ENCODE measurements at regions not wholly inside any gene's neighbourhood (a gene's known extent, or its start where the extent isn't known, plus 50 kb on each side); places are given as distances from the start of the nearest gene placed in this dataset.

DNA sequence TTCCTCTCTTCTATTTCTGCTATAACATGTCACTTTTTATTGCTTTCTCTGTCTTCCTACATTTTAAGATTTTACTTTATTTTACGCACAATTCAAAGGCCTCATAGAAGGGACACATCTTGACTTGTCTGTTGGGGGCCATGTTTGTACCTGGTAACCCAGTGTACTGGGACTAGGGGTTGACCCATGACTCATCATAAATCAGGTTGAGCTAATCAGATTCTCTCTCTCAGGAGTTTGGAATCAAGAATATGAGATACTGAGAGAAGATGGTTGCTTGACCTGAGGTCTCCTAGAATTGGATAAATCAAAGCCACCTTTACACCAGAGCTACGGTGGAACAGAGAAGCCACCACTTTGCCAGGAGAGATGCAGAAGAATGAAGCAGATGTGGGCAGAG, 153.0 kb downstream of the UXS1 start:
- no peak for DNase-seq

DNA sequence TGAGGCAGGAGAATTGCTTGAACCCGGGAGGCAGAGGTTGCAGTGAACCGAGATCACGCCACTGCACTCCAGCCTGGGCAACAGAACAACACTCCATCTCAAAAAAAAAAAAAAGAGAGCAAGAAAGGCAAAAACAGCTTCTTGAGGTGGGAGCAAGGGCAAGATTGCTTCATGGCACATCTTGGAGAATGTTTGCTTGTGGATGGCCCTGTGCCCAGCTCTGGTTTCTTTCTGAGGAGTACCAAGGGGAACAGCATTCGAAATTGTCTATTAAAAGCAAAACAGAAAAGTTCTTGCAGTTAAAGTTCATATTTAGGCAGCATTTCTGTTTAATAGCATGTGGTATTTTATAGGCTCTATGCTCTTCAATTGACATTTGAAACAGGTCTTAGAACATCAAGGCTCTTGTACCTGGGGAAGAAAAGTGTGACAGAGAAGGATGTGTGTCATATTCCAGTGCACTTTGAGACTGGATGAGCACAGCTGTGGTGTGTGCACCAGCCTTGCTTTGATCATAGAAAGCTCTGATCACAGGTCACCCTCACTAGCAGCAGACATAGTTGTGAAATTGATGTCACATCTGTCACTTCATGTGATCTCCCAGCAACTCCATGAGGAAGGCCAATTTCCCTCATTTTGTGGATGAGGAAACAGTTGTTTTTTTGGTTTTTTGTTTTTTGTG, 154.3 kb downstream of the UXS1 start:
- DNase-seq, result no peak

DNA sequence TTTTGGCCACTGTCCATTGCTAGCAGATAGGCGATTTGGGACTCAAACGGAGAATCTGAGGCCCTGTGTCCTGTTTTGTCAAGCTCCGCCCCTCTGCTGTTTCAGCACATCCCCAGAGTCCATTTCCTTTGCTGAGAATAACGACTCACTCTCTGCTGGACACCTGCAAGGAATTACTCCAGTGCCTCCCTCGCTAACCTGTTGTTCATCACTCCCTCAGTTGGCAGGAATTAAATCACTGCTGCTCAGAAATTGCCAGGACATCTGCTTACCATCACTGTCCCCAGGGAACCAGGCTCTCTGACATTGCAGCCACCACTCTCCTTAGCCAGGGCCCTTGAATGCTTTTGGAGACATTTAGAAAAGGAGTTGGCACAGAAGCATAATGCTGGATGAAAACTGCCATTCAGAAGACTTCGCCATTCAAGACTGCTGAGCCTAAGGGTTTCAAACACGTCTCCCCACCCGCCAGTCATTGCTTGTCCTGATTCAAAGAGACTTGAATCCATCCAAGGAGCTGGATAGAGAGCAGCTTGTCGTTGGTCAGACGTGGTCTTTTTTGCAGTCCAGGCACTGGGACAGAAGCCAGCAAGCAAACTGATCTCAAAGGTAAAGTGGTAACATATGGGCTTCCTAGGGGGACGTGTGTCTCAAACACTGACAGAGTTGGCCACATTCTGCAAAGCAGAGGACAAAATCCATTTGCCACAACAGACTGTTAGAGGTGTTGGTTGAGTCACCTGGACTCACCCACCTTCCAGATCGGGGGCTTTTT, 155.3 kb downstream of the UXS1 start:
- no peak for DNase-seq

DNA sequence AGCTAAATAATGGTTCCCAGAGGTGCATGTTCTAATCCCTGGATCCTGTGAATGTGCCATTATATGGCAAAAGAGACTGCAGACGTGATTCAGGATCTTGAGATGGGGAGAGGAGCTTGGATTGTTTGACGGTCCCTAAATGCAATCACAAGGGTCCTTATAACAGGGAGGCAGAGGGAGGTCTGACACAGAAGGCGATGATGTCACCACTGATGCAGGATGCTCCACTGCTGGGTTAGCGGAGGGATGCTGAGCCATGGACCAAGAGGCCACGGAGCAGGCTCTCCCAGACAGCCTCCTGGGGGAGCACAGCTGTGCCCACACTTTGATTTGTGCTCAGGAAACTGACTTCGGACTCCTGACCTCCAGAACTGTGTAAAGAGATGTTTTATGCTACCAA, 156.2 kb downstream of the UXS1 start:
- no peak for DNase-seq

DNA sequence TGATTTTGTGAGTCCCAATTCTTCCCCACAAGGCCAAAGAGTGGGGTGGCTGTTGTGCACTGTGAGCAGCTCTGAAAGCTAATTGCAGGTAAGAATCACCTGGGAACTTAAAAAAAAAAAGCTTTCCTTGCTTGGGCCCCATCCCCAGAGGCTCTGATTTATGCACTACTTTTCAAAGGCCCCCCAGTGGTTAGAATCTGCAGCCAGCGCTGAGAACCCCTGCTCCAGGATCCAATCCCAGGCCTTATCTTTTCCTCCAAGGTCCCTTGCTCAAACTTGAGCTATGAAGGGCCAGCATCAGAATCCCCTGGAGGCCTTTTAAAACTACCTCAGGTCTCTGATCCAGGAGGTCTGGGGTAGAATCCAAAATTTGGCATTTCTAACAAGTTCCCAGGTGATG, 156.8 kb downstream of the UXS1 start:
- no peak for DNase-seq

DNA sequence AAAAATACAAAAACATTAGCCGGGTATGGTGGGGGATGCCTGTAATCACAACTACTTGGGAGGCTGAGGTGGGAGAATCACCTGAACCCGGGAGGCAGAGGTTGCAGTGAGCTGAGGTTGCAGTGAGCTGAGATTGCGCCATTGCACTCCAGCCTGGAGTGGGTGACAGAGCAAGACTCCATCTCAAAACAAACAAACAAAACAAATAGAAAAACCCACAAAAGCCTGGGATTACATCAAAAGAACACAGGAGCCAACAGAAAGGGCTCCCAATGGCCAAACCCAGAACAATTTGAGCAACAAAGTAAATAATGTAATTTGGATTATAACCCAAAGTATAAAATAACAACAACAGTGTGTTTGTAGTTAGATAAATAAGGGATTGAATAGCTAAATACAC, 159.8 kb downstream of the UXS1 start:
- no peak for DNase-seq

DNA sequence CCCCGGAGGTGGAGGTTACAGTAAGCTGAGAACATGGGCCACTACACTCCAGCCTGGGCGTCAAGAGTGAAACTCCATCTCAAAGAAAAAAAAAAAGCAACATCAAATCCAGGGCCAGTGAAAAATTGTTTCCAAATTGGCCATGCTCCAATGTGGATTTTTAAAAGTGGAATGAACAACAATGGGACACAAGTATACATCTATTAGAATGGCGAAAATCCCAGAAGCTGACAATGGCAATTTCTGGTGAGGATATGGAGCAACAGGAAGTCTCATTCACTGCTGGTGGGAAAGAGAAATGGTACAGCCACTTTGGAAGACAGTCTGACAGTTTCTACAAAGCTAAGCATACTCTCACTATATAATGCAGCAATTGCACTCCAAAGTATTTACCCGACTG, 161.4 kb downstream of the UXS1 start:
- no peak for DNase-seq

DNA sequence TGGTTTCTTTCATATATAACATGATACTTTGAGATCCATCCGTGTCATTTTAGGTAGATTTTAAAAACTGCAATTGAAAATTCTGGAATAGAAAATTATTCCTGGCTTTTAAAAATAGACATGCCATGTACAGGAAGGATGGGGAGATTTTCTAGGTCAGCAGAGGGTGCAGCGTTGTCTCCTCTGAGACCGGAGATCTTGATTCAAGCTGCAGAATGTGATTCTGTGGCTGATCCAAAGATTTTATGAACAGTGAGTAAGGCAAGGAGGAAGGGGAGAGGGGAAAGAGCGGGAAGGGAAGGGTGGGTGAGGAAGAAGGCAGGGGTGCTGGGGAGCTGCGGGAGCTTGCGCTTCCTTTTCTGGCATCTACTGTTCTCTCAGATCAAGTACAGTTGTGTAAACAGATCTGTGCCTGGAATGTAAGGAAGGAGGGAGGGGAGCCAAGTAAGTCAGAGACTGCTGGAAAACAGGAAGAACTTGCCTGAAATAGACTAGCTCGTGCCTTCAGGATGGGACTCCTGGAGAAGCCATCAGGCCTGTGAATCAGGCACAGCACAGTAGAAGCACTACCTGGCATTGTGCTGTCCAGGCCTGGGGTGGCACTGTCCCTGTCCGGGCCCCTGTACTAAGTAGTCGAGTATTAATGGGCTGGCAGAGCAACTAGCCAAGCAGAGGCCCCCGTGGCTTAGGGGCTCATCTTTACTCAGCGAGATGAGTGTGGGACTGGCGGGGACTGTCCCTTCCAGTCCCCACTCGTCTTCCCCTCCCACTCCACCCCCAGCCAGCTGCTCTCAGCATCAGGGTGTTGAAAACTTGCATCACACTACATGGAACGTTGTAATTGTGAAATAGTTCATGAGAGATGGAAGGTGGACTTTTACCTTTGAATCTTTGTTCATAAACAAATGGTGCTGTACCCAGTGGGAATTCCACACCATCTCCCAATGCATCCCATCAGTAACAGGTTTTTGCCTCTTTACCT, 163.5 kb downstream of the UXS1 start:
- peak; percentile 40 for DNase-seq

DNA sequence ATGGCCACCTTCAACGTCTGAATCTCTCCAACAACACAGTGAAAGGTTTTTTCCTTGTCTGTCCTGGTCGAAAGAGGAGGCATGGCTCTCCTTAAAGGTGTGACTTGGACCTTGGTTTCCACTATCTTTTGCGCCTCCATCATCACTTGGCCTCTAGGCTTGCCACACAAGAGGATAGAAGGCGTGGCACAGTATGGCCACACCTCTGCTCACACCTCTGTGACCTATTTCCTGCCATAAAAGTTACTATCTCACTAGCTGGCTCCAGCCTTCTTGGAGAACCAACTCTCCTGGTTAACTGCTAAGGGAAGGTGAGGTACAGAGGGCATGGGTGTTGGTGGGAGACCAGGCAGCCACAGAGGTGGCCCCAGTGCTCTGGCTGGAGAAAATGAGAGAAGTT, 165.9 kb downstream of the UXS1 start:
- no peak for DNase-seq

DNA sequence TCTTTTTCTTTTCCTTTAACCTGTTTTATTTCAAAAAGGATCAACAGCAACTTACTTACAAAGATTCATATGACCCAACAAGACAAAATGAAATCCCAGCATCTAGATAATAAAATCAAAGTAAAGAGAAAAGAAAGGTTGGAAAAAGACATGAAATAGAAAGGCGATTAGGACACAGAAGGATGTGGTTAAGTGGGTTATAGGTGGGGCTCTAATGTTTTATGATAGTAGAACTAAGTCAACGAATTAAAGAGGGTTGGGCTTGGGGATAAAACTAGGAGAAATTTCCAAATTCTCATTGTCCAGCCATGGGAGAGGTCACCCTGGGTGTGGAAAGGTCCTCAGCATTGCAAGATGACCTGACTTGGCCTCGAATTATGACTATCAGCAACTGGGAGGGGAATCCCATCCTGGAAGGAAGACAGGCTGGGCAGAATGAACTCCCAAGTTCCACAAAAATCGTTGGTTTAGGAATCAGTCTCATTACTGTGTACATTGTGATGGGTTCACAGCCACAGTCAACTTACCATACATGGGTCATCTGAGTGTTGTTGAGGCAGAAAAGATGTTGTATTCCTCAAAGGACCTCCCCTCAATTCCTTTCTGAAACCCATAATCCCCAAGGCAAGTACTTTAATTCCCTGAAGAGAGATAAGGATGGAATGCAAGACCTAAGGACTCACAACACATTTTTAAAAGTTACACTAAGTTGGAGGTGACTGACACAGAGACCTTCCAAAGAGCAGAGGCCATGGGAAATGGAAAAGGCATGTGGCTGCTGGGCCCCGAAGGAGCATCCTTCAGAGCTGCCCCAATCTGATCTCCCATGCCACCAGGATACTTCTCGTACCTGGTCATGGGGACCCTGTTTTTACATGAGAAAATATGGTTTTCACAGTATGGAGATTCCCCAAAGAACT, 167.6 kb downstream of the UXS1 start:
- no peak for DNase-seq

DNA sequence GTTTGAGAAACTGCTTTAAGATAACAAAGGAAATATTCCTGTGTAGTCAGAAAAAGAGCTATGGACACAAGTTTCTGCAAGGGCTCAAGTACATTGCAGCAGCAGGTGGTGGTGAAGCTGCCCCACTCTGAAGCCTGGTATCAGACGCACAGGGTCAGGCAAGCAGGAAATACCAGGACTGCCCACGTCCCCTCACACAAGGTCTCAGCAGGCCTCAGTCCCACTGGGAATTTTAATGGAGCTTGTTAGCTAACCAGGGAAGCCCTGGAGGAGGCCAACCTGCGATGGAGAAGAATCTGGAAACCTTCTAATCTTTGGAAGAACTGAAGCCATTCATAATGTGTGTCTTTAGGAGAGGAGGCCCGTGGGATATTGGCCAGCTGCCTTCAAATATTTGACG, 168.3 kb downstream of the UXS1 start:
- DNase-seq, result no peak

DNA sequence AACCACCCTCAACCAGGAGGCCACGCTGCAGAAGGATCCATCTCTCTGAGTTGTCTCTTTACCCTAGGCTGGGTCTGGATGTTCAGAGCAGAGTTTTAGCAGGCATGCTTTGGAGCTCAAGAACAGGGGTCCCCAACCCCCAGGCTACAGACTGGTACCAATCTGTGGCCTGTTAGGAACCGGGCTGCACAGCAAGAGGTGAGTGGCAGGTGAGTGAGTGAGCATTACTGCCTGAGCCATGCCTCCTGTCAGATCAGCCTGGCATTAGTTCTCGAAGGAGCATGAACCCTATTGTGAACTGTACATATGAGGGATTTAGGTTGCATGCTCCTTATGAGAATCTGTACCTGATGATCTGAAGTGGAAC, 172.5 kb downstream of the UXS1 start:
- DNase-seq, result no peak

DNA sequence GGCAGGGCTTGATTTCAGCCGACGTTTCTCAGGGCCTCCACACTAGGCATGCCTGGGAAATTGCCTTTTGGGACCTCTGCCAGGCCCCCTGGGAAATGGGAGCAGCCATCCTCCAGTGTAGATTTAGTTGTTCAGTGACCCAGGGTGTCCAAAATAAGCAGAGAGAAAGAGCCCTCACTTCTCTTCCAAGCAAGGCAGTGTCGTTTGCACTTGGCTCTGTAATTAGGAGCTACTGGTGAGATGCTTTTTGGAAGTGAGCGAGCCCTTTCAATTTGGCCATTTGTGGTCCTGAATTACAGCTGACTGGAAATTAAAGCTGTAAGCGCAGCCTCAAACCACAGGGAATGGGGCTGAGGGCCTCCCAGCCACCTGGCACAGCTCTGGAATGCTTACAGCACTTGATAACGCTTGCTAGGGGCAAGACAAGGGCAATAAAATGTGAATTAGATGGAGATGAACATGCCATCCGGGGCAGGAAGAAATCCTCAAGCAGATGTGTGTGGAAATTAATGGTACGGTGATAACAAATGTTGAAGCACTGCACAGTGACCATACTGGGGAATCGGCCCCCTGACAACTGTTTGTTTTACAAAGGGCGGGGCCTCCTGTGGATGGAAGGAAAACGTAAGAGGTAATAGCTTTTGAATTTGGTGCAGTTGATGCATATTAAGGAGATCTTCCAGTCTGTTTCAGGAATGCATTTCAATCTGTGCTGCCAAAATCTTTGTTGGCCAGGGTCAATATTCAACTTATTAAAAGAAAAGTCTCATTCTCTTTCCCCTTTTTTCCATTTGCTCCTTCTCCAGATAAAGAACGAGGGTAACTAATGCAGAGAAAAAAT, 173.1 kb downstream of the UXS1 start:
- DNase-seq, result no peak

DNA sequence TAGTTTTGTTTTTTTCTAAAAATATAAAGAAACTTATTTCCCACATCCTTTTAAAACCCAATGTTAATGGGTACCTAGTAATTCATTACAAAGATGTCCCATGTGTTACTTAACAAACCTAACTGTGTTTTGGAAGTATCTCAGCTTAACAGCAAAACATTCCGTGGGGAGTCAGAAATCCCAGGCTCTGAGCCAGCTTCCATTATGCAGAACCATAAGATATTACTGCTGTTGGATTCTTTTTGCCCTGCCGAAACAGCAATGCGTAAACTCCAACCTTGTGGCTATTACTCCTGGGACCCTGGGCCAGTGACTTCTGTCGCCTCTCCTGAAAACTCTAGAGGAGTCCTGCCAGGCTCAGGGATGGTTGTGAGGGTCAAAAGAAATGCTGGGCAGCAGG, 174.1 kb downstream of the UXS1 start:
- no peak for DNase-seq

DNA sequence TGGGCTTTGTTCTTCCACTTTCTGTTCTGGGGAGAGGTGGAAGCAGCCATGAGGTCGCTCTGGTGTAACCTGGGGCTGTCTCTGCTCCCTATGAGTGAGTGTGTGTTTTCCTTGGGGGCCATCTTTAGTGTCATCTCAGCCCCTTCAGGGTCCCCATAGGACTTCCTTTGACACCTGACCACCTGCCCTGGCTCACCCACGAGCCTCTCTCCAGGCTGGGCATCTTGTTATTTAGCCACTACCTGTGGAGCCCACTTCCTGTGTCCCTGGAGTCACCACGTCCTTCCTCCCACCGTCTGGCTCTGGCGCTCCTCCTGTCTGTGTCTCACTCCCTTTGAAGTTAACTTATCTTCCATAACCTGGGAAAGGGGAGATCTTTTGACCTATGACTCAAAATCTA, 176.0 kb downstream of the UXS1 start:
- DNase-seq, result no peak

DNA sequence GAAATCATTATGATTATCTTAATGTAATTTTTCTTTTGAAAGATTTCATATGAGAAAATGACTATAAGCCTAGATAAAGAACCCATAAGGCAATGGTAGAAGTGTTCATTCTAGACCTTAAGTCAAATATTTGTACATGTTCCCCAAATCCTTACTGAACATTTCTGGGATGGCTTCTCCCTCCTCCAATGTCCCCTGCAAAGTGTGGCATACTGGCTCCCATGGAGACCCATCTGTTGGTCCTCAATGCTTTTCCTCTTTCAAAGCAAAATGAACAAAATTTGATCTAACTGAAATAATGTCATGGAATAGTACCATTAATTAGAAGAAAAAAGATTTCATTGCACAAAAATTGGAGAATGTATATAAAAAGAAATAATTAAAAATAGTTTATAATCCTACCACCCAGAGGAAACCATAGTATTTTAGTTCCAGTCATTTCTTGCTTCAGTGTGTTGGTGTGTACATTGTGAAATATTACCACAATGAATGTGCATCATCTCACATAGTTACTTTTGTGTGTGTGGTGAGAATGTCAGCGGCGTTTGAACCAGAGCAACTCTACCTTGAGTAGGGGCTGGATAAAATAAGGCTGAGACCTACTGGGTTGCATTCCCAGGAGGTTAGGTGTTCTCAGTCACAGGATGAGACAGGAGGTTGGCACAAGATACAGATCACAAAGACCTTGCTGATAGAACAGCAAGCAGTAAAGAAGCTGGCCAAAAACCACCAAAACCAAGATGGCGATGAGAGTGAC, 181.3 kb downstream of the UXS1 start:
- DNase-seq, result no peak

DNA sequence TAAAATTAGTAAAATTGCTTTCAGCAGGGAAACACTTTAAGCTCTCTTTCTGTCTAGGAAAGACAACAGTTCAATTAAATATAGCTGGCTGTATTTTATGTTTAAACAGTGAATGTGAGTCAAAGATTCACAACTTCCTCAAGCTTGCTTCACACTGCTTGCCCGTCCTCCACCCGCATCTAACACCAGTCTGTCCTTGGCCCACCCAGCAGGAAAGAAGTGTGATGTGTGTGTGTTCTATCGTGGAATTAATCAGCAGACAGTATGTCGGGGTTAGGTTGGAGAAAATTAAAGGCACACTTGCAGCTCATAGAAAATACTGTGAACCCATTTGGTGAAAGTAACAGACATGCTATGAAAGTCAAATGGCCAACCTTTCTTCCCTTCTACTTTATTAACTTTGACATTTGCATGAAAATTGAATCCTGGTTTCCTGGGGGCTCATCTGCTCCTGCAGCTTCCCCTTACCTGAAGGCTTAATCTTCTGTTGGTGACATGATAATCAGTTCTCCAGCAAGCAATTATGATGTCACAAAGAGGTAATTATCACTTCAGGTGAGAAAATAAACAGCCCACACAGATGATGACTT, 182.0 kb downstream of the UXS1 start:
- DNase-seq, result no peak

DNA sequence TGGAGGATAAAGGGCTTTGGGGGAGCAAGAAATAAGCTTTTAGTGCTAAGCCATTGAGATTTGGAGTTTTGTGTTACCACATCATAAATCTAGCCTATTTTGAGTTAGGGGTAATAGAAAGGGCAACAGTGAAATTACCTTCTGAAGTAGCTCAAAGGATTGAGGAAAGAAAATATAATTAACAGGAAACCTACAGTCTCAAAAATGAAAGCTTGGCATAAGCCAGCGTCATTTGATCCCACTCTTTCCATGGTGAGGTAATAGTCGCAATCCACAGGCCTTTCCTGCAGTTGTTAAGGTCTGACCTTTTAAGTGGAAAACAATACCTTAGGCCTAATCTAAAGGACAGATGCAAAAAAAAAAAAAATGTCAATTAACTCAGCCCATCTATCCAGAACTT, 182.7 kb downstream of the UXS1 start:
- no peak for DNase-seq

DNA sequence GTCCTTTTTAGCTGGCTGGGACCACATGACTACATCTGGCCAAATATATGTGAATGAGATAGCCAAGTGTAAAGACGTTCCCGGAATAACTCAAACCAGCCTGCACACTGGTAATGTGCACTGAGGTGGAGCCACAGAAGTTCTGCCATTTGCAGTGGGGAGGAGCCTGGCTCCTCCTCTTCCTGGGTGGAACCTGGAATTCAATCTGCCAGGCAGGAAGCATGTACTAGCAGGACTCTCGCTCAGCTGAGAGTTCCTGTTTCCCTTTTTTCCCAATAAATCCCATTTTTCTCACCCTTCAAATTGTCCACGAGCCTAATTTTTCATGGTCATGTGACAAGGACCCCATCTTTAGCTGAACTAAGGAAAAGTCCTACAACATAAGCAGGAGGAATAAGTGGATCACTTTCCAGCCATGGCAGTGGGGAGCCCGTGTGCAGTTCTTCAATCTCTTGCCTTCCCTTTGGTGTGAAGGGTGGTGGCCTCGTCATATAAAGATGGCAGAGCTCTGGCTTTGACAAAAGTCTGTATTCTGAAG, 183.2 kb downstream of the UXS1 start:
- no peak for DNase-seq

DNA sequence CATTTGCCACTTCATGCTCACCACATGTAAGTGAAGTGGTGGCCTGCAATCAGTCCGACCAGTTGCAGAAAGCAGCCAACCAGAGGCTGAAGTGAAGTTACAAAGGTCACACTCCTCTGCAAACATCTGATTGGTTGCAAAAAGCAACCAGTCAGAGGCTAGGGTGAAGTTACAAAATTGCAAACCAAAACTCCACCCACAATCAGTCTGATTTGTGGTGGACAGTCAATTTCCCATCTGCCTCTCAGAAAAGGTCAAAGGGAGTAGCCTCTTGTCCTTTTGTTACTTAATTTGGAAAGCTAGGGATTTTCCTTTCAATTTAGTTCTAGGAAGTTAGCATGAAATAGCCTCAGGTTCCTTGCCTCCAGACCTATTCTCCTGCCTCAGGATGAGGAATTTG, 185.0 kb downstream of the UXS1 start:
- DNase-seq, result no peak
